Endothelial cell of umbilical vein (primary cell): ENCODE measurements at regions not wholly inside any gene's neighbourhood (a gene's known extent, or its start where the extent isn't known, plus 50 kb on each side); places are given as distances from the start of the nearest gene placed in this dataset.

ENCODE experiments used
- BruUV-seq: library from RNA; stranded (reverse); fragments of 400-500 nt; replicated peaks from 2 replicates; lab custom pipeline; 2021; lab: Mats Ljungman, UMichigan
- CTCF ChIA-PET: fragments of 300-600, 350-600 bp; sonication (Branson Sonifier 250); formaldehyde crosslinking; loops from one replicate; lab custom pipeline; 2021; ENCODE audit warnings: antibody characterized with exemption, inconsistent platforms; lab: Charles Lee
- POLR2A ChIA-PET: fragments of 300-600, 350-600 bp; sonication (Branson Sonifier 250); formaldehyde crosslinking; loops from one replicate; lab custom pipeline; 2021; ENCODE audit warnings: antibody characterized with exemption, inconsistent platforms; lab: Charles Lee
- DNase-seq: peaks from one replicate; pipeline ENCODE4 v3.0.0-alpha.2; 2011; ENCODE audit warnings: low read depth, low spot score
- FAIRE-seq: peaks from 2 replicates; lab custom pipeline; 2011; peaks lifted over from hg19 to GRCh38; lab: Jason Lieb, UNC
- H2AFZ ChIP-seq: 2 replicates; pipeline ENCODE4 v1.6.0; 2012; ENCODE audit warnings: low read depth, low read length, control low read depth, inconsistent platforms
- H3K27ac ChIP-seq: 2 replicates; pipeline ENCODE4 v1.5.1; 2011; ENCODE audit warnings: low read depth, mild to moderate bottlenecking, control low read depth, low read length, moderate library complexity; ENCODE audit not compliant: insufficient read depth
- H3K27me3 ChIP-seq, 2 experiments: 2 replicates each; pipeline versions ENCODE4 v1.6.0 to v1.6.1; 2011; ENCODE audit warnings: low read length in 2 of 2, mixed read lengths in 1 of 2; ENCODE audit not compliant: control insufficient read depth in 2 of 2, insufficient read depth in 2 of 2
- H3K36me3 ChIP-seq, 2 experiments: 2 replicates in 1 of 2; 3 replicates in 1 of 2; pipeline ENCODE4 v1.5.1; 2011; ENCODE audit warnings: low read length in 2 of 2, mild to moderate bottlenecking in 1 of 2, moderate library complexity in 1 of 2; ENCODE audit not compliant: control insufficient read depth in 2 of 2, insufficient read depth in 2 of 2; ENCODE audit errors: extremely low read depth in 1 of 2
- H3K4me1 ChIP-seq: 3 replicates; pipeline ENCODE4 v1.5.1; 2011; ENCODE audit warnings: mild to moderate bottlenecking, low read length; ENCODE audit not compliant: control insufficient read depth, insufficient read depth; ENCODE audit errors: extremely low read depth
- H3K4me2 ChIP-seq: 2 replicates; pipeline ENCODE4 v1.6.1; 2011; ENCODE audit warnings: low read length, control low read depth, mixed read lengths; ENCODE audit not compliant: insufficient read depth
- H3K4me3 ChIP-seq, 3 experiments: fragments of 200-600 bp in 1 of 3; sonication (generic), shearing (Covaris generic) in 1 of 3; replicated peaks in 1 of 3; 2 replicates each; pipeline ENCODE4 v1.5.1; 2011 to 2016; ENCODE audit warnings: control low read depth in 3 of 3, low read length in 3 of 3, mild to moderate bottlenecking in 2 of 3, inconsistent platforms in 1 of 3, low read depth in 1 of 3, moderate library complexity in 1 of 3; ENCODE audit not compliant: insufficient read depth in 1 of 3
- H3K79me2 ChIP-seq: 2 replicates; pipeline ENCODE4 v1.6.0; 2012; ENCODE audit warnings: low read length, inconsistent platforms; ENCODE audit not compliant: control insufficient read depth, insufficient read depth
- H3K9ac ChIP-seq: replicated peaks from 2 replicates; pipeline ENCODE3; 2011; ENCODE audit warnings: low read length, control low read depth; ENCODE audit not compliant: insufficient read depth; ENCODE audit errors: extremely low read depth
- H3K9me1 ChIP-seq: replicated peaks from 3 replicates; pipeline ENCODE4 v1.6.0; 2011; ENCODE audit warnings: mild to moderate bottlenecking, low read length; ENCODE audit not compliant: control insufficient read depth, insufficient read depth; ENCODE audit errors: extremely low read depth
- H3K9me3 ChIP-seq: replicated peaks from 2 replicates; pipeline ENCODE4 v1.5.1; 2012; ENCODE audit warnings: low read length, inconsistent platforms; ENCODE audit not compliant: control insufficient read depth, insufficient read depth
- H4K20me1 ChIP-seq: replicated peaks from 2 replicates; pipeline ENCODE3; 2011; ENCODE audit warnings: mild to moderate bottlenecking, low read length; ENCODE audit not compliant: control insufficient read depth, insufficient read depth; ENCODE audit errors: extremely low read depth
- EZH2 ChIP-seq: IDR thresholded peaks from 2 replicates; pipeline ENCODE4 v1.6.1; 2012; ENCODE audit warnings: borderline replicate concordance, low read depth, mild to moderate bottlenecking, moderate library complexity, low read length, inconsistent platforms; ENCODE audit not compliant: severe bottlenecking
- GATA2 ChIP-seq: IDR thresholded peaks from 2 replicates; pipeline ENCODE4 v1.7.0; 2011; ENCODE audit warnings: low read depth, mild to moderate bottlenecking, moderate library complexity, mixed read lengths, low read length; ENCODE audit not compliant: insufficient read length, insufficient read depth
- JUN ChIP-seq: IDR thresholded peaks from 2 replicates; pipeline ENCODE4 v1.6.1; 2011; ENCODE audit warnings: borderline replicate concordance, low read depth; ENCODE audit not compliant: insufficient read length, insufficient read depth
- MYC ChIP-seq: IDR thresholded peaks from one replicate; pipeline ENCODE4 v1.6.1; 2011; ENCODE audit warnings: mild to moderate bottlenecking, low read depth, low read length
- POLR2A ChIP-seq: IDR thresholded peaks from 2 replicates; pipeline ENCODE4 v1.6.1; 2012; ENCODE audit warnings: low read depth, mild to moderate bottlenecking, control low read depth, low read length
- POLR2AphosphoS5 ChIP-seq: IDR thresholded peaks from 2 replicates; pipeline ENCODE4 v1.6.1; 2012; ENCODE audit warnings: low read depth, mild to moderate bottlenecking, control low read depth, low read length, moderate library complexity; ENCODE audit not compliant: insufficient read depth
- dilution Hi-C: fragments of 300-500 bp; cut with MboI; formaldehyde crosslinking; loops from one replicate; pipeline ENCODE4 v1.15.0; 2019; ENCODE audit warnings: low sequenced_read_pairs; ENCODE audit not compliant: extremely low pct_ligation_motif_present
- intact Hi-C: fragments of 100-400 bp; cut with micrococcal nuclease; formaldehyde crosslinking; loops from one replicate; pipeline ENCODE4 v1.10.0; 2022
- TF ChIP-seq, protein P1 (sequence below): IDR thresholded peaks from 2 replicates; pipeline ENCODE4 v1.6.1; 2011; ENCODE audit not compliant: insufficient read depth, insufficient read length
- TF ChIP-seq, protein P2 (sequence below), 2 donors: IDR thresholded peaks; 1 replicate in 1 of 2; 2 replicates in 1 of 2; pipeline ENCODE4 v1.5.1; 2011; ENCODE audit warnings: low read length in 2 of 2, mild to moderate bottlenecking in 2 of 2, moderate library complexity in 2 of 2, control low read depth in 1 of 2, inconsistent platforms in 1 of 2, low read depth in 1 of 2; ENCODE audit not compliant: insufficient read depth in 1 of 2; ENCODE audit errors: extremely low read depth in 1 of 2

DNA sequence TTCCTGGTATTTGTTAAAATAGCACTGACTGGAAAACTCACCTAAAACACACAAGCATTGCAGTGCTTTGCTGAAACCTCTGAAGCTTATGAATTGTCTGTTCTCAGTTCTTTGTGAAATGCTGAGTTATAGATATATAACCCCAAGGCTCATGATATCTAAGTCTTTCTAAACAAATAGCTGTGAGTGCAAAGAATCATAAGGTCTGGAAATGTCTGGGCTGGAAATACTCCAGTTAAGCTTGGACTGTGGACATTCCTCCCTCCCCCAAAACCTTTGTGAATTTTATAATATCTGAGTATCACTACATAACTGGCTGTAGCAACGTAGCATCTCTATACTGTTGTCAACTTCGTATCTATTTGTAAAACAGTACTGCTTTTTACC lies 69.1 kb downstream of the CBLN4 start:
- no peaks in the 10 kb centered on the region for H3K36me3 ChIP-seq
- H3K4me3 ChIP-seq, result no peak overlapping the region
- no peak overlapping the region for H2AFZ ChIP-seq
- H3K9ac ChIP-seq, result no peak overlapping the region
- H3K27me3 ChIP-seq, result no peaks in the 10 kb centered on the region
- H4K20me1 ChIP-seq, result no peaks in the 10 kb centered on the region
- H3K4me1 ChIP-seq, result no peaks in the 10 kb centered on the region
- intact Hi-C loops, result no loop called here
- no peak overlapping the region for H3K27ac ChIP-seq
- FAIRE-seq (no peak), DNase-seq (no peak)
- peaks cover 6% of the 10 kb centered on the region for H3K9me3 ChIP-seq
- H3K4me2 ChIP-seq, result no peak overlapping the region
- ChIA-PET CTCF (no interaction called here), POLR2A (no interaction called here)
- dilution Hi-C loops, result no loop called here
- H3K9me1 ChIP-seq, result no peaks in the 10 kb centered on the region
- TF ChIP-seq, protein P1, sequence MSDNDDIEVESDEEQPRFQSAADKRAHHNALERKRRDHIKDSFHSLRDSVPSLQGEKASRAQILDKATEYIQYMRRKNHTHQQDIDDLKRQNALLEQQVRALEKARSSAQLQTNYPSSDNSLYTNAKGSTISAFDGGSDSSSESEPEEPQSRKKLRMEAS, result no peak
- TF ChIP-seq, protein P2, sequence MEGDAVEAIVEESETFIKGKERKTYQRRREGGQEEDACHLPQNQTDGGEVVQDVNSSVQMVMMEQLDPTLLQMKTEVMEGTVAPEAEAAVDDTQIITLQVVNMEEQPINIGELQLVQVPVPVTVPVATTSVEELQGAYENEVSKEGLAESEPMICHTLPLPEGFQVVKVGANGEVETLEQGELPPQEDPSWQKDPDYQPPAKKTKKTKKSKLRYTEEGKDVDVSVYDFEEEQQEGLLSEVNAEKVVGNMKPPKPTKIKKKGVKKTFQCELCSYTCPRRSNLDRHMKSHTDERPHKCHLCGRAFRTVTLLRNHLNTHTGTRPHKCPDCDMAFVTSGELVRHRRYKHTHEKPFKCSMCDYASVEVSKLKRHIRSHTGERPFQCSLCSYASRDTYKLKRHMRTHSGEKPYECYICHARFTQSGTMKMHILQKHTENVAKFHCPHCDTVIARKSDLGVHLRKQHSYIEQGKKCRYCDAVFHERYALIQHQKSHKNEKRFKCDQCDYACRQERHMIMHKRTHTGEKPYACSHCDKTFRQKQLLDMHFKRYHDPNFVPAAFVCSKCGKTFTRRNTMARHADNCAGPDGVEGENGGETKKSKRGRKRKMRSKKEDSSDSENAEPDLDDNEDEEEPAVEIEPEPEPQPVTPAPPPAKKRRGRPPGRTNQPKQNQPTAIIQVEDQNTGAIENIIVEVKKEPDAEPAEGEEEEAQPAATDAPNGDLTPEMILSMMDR (IDR thresholded peaks at IDR 0.05; ENCODE audit: extremely low read depth in 1 of 2, insufficient read depth in 1 of 2, low read depth in 1 of 2, low read length in 2 of 2), result no peak
- TF ChIP-seq MYC, result no peak
- no peak for TF ChIP-seq GATA2
- BruUV-seq, result no TSS peak
- no peaks in the 10 kb centered on the region for H3K79me2 ChIP-seq

DNA sequence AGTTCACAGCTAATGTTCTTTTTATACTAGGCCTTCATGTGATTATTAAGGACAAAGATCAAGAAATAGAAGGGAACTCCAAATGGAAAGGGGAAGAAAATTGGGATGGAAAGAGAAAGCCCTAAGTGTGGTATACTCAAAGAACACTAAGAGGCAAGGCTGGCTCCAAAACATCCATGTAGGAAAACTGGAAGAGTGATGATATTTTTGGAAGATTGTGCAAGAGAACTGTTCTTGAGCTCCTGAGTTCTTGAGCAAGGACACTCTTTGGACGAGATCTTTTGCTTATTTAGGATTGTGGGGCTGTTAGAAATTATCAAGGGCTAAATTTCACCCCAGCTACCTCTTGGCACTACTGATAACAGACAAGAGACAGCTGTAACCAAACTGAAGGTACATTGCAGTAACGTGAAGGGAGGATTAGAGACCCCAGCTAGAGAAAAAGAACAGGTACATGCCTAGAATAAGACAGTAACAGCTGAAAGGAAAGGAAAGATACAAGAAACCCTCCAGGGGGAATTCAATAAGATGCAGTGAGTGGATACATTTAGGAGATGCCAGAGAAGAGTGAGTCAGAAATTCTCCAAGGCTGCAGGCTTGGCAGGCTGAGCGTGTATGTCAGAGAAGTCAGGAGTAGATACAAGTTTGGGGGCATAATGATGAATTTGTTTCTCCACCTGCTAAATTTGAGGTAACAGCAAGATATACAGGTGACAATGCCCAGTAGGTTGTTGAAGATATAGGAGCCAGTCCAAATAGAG lies 69.7 kb downstream of the CBLN4 start:
- no peak overlapping the region for H3K9ac ChIP-seq
- H4K20me1 ChIP-seq, result no peaks in the 10 kb centered on the region
- H3K79me2 ChIP-seq, result no peaks in the 10 kb centered on the region
- no peaks in the 10 kb centered on the region for H3K4me1 ChIP-seq
- intact Hi-C loops (no loop called here), dilution Hi-C loops (no loop called here)
- CTCF ChIA-PET, result no interaction called here
- H3K27ac ChIP-seq, result no peak overlapping the region
- no peak overlapping the region for H3K4me3 ChIP-seq
- no peak overlapping the region for H3K4me2 ChIP-seq
- H2AFZ ChIP-seq, result no peak overlapping the region
- TF ChIP-seq MYC (no peak), POLR2A (no peak), POLR2AphosphoS5 (no peak), JUN (no peak), EZH2 (no peak), GATA2 (no peak)
- TF ChIP-seq, protein P1, result no peak
- H3K36me3 ChIP-seq, result no peaks in the 10 kb centered on the region
- DNase-seq (no peak), FAIRE-seq (no peak)
- H3K27me3 ChIP-seq, result no peaks in the 10 kb centered on the region
- BruUV-seq, result no TSS peak
- POLR2A ChIA-PET, result no interaction called here
- no peaks in the 10 kb centered on the region for H3K9me1 ChIP-seq
- peaks cover 6% of the 10 kb centered on the region for H3K9me3 ChIP-seq
